ENCODE measurements at regions not wholly inside any gene's neighbourhood (a gene's known extent, or its start where the extent isn't known, plus 50 kb on each side); places are given as distances from the start of the nearest gene placed in this dataset.
"Not testable (repeated sequence)": the region's sequence is repeated elsewhere in the genome, so short reads cannot be mapped to it uniquely, and the experiment has no call there.

DNA sequence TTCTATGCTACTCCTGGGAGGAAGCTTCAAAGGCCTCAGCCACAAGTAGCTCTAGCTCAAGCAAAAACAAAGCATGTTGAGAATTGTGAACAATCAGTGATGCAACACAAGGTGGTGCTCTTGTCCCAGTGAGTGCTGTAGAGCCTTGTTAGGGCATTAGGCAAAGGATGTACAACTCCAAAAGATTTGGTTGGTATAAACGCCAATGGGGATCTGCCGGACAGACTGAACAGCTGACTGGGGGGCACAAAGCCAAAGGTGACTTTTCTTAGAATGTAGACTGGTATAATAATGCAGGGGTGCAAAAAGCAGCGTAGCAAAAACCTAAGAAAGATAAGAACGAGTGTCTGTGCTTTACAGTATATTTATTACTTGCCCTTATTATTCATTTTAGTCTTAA is 62.6 kb upstream of the ALB start:
- H3K9me3 ChIP-seq: no peaks in the 10 kb centered on the region
- H3K36me3 ChIP-seq: no peaks in the 10 kb centered on the region
- H3K4me1 ChIP-seq: peaks cover 0 to 7% (median 0%) of the 10 kb centered on the region in 4 donors
- H3K27me3 ChIP-seq: no peaks in the 10 kb centered on the region
- peak; percentile 18 for DNase-seq
- in situ Hi-C loops (cut with MboI; ENCODE audit: low pct_ligation_motif_present in 1 of 4, low pct_unique_long_range_greater_than_20kb in 1 of 4, low sequenced_read_pairs in 3 of 4) (loop anchor here in 1 of 4 donors (10.0 kb wide), 1 partner anchor 313 kb away; no protein-coding TSS in a partner anchor), intact Hi-C loops (cut with DNase I; ENCODE audit: low total_unique reads) (no loop called here)
- TF ChIP-seq, protein P1, sequence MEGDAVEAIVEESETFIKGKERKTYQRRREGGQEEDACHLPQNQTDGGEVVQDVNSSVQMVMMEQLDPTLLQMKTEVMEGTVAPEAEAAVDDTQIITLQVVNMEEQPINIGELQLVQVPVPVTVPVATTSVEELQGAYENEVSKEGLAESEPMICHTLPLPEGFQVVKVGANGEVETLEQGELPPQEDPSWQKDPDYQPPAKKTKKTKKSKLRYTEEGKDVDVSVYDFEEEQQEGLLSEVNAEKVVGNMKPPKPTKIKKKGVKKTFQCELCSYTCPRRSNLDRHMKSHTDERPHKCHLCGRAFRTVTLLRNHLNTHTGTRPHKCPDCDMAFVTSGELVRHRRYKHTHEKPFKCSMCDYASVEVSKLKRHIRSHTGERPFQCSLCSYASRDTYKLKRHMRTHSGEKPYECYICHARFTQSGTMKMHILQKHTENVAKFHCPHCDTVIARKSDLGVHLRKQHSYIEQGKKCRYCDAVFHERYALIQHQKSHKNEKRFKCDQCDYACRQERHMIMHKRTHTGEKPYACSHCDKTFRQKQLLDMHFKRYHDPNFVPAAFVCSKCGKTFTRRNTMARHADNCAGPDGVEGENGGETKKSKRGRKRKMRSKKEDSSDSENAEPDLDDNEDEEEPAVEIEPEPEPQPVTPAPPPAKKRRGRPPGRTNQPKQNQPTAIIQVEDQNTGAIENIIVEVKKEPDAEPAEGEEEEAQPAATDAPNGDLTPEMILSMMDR (IDR thresholded peaks at IDR 0.05): peak in 4 of 5 experiments; percentile 40 to 53 (median 46)
- no peak for TF ChIP-seq POLR2AphosphoS5 (IDR thresholded peaks at IDR 0.05)
- no peak overlapping the region for H3K27ac ChIP-seq
- no peak overlapping the region for H3K4me3 ChIP-seq
- 53 to 61% methylated on average over 4 of the region's 4 CpGs for WGBS, 2 donors (ENCODE audit: low coverage in 1 of 2)

DNA sequence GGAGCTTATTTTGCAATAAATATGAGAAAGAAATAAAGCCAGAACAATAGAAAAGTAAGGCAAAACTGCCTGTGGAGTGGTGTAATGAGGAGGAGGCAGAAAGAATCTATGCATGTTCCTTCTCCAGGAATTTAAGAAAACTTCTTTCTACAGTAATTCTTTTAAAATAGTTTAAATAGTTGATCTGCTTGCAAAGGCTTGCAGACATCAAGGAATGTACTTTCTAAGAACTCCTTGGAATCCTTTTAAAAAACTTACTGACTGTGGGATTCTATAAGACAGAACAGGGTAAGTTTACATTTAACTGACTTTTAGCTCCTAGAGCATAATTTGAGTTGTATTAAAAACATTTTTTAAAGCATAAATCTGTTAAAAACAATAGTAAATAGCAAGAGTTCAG is 63.2 kb upstream of the ALB start:
- Histone ChIP-seq H3K27ac (no peak overlapping the region), H3K4me1 (peaks cover 0 to 7% (median 0%) of the 10 kb centered on the region in 4 donors), H3K9me3 (no peaks in the 10 kb centered on the region), H3K4me3 (no peak overlapping the region), H3K27me3 (no peaks in the 10 kb centered on the region), H3K36me3 (no peaks in the 10 kb centered on the region)
- intact Hi-C loops (cut with DNase I; ENCODE audit: low total_unique reads) (no loop called here), in situ Hi-C loops (cut with MboI; ENCODE audit: low pct_ligation_motif_present in 1 of 4, low pct_unique_long_range_greater_than_20kb in 1 of 4, low sequenced_read_pairs in 3 of 4) (loop anchor here in 1 of 4 donors (10.0 kb wide), 1 partner anchor 314 kb away; no protein-coding TSS in a partner anchor)
- TF ChIP-seq POLR2A (IDR thresholded peaks at IDR 0.05) (no peak), POLR2AphosphoS5 (IDR thresholded peaks at IDR 0.05) (no peak), EP300 (IDR thresholded peaks at IDR 0.05; ENCODE audit: low read depth) (no peak)
- TF ChIP-seq, protein P1 (IDR thresholded peaks at IDR 0.05): no peak
- DNase-seq: no peak

- H3K27me3 ChIP-seq: no peaks in the 10 kb centered on the region
- H3K27ac ChIP-seq: no peak overlapping the region
- H3K9me3 ChIP-seq: no peaks in the 10 kb centered on the region
- TF ChIP-seq EP300 (IDR thresholded peaks at IDR 0.05; ENCODE audit: low read depth) (no peak), POLR2AphosphoS5 (IDR thresholded peaks at IDR 0.05) (no peak), POLR2A (IDR thresholded peaks at IDR 0.05) (no peak)
- TF ChIP-seq, protein P1 (IDR thresholded peaks at IDR 0.05): no peak
- intact Hi-C loops (cut with DNase I; ENCODE audit: low total_unique reads): no loop called here
- 84 to 86% methylated on average over 3 of the region's 3 CpGs for WGBS, 2 donors (ENCODE audit: low coverage in 1 of 2)
- DNase-seq: no peak
- H3K4me1 ChIP-seq: no peaks in the 10 kb centered on the region
- in situ Hi-C loops (cut with MboI; ENCODE audit: low pct_ligation_motif_present in 1 of 4, low pct_unique_long_range_greater_than_20kb in 1 of 4, low sequenced_read_pairs in 3 of 4): no loop called here
- H3K4me3 ChIP-seq: no peak overlapping the region
- H3K36me3 ChIP-seq: no peaks in the 10 kb centered on the region
Observed at GRCh38 chr4:73335679-73336078, 68.4 kb upstream of the ALB start.

DNA sequence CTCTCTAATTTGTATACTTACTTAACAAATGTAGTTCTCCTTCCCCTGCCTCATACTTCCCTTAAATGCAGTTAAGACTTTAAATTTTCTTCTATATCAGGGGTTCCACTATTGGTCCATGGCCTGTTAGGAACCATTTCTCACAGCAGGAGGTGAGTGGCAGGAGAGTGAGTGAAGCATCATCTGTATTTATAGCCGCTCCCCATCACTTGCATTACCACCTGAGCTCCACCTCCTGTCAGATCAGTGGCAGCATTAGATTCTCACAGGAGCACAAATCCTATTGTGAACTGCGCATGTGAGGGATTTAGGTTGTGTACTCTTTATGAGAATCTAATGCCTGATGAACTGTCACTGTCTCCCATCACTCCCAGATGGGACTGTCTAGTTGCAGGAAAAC is 72.1 kb upstream of the ALB start:
- DNase-seq; H3K4me3 ChIP-seq; intact Hi-C loops (cut with DNase I; ENCODE audit: low total_unique reads); H3K4me1 ChIP-seq; H3K9me3 ChIP-seq; H3K27me3 ChIP-seq; H3K27ac ChIP-seq; in situ Hi-C loops (cut with MboI; ENCODE audit: low pct_ligation_motif_present in 1 of 4, low pct_unique_long_range_greater_than_20kb in 1 of 4, low sequenced_read_pairs in 3 of 4); H3K36me3 ChIP-seq: not testable (repeated sequence)
- WGBS, 2 donors (ENCODE audit: low coverage in 1 of 2): 91% methylated on average over 2 of the region's 2 CpGs; no CpG with 5 or more reads in 1 of the 2 donors

DNA sequence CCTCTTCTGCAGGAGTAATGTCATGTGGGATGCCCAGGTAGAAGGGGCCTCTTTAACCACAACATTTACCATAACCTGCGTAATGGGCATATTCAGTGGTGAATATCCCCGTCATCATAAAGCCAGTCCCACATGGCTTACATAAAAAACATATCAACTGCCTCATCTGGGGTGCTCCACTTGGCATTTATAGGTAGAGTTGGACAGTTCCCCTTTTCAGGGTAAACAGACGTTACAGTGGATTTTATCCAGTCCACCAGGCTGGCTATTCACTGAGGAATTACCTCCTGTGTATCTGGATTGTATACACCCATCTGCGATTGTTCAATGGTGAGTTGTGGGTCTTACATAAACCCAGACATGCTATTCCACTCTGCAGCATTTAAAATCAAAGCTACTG is 70.7 kb upstream of the ANKRD17 start:
- TF ChIP-seq EP300 (IDR thresholded peaks at IDR 0.05; ENCODE audit: low read depth): no peak
- no peak for TF ChIP-seq POLR2A (IDR thresholded peaks at IDR 0.05)
- TF ChIP-seq POLR2AphosphoS5 (IDR thresholded peaks at IDR 0.05): no peak
- TF ChIP-seq, protein P1 (IDR thresholded peaks at IDR 0.05): no peak
- Histone ChIP-seq H3K27ac (no peak overlapping the region), H3K36me3 (no peaks in the 10 kb centered on the region), H3K4me1 (no peaks in the 10 kb centered on the region), H3K9me3 (no peaks in the 10 kb centered on the region), H3K27me3 (no peaks in the 10 kb centered on the region), H3K4me3 (no peak overlapping the region)
- in situ Hi-C loops (cut with MboI; ENCODE audit: low pct_ligation_motif_present in 1 of 4, low pct_unique_long_range_greater_than_20kb in 1 of 4, low sequenced_read_pairs in 3 of 4): no loop called here
- intact Hi-C loops (cut with DNase I; ENCODE audit: low total_unique reads): no loop called here
- DNase-seq: no peak
- WGBS, 2 donors (ENCODE audit: low coverage in 1 of 2): 77 to 100% methylated on average over 2 to 4 of the region's 4 CpGs

DNA sequence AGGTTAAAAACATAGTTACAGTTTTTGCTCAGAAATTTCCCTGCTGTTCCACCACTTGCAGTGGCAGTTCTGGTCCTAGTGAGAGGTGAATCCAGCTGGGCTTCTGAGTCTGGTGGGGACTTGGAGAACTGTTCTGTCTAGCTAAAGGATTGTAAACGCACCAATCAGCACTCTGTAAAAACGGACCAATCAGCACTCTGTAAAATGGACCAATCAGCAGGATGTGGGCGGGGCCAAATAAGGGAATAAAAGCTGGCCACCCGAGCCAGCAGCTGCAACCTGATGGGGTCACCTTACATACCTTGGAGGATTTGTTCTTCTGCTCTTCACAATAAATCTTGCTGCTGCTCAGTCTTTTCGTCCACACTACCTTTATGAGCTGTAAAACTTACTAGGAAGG is 67.2 kb upstream of the ANKRD17 start:
- H3K4me1 ChIP-seq; intact Hi-C loops (cut with DNase I; ENCODE audit: low total_unique reads); H3K4me3 ChIP-seq; H3K27me3 ChIP-seq; H3K9me3 ChIP-seq; DNase-seq; H3K27ac ChIP-seq; in situ Hi-C loops (cut with MboI; ENCODE audit: low pct_ligation_motif_present in 1 of 4, low pct_unique_long_range_greater_than_20kb in 1 of 4, low sequenced_read_pairs in 3 of 4); H3K36me3 ChIP-seq: not testable (repeated sequence)
- 71 to 83% methylated on average over 3 to 5 of the region's 5 CpGs for WGBS, 2 donors (ENCODE audit: low coverage in 1 of 2)
